ENCODE measurements at regions not wholly inside any gene's neighbourhood (a gene's known extent, or its start where the extent isn't known, plus 50 kb on each side); places are given as distances from the start of the nearest gene placed in this dataset.
"Not testable (repeated sequence)": the region's sequence is repeated elsewhere in the genome, so short reads cannot be mapped to it uniquely, and the experiment has no call there.

DNA sequence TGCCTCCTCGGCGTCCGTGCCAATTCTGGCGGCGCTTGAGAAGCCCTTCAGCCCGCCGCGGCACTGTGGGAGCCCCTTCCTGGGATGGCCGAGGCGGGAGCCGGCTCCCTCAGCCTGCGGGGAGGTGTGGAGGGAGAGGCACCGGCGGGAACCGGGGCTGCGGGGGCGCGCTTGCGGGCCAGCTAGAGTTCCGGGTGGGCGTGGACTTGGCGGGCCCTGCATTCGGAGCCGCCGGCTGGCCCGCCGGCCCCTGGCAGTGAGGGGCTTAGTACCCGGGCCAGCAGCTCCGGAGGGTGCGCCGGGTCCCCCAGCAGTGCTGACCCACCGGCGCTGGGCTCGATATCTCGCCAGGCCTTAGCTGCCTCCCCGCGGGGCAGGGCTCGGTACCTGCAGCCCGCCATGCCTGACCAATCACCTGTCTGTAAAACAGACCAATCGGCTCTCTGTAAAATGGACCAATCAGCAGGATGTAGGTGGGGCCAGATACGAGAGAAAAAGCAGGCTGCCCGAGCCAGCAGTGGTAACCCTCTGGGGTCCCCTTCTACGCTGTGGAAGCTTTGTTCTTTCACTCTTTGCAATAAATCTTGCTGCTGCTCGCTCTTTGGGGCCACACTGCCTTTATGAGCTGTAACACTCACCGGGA, 76.9 kb upstream of the TCF4 start:
- FAIRE-seq; POLR2A ChIA-PET; BruUV-seq (replicated peaks); H3K9ac ChIP-seq (ENCODE audit: insufficient read depth in 1 of 2, low read depth in 2 of 2, low read length in 2 of 2); H3K4me3 ChIP-seq; H3K4me2 ChIP-seq (ENCODE audit: insufficient read depth, low read length); H3K27me3 ChIP-seq (ENCODE audit: control insufficient read depth in 2 of 2, insufficient read depth in 2 of 2, low read length in 2 of 2); CTCF ChIA-PET (ENCODE audit: low intra/inter-chr PET ratio); intact Hi-C loops (cut with micrococcal nuclease); in situ Hi-C loops (cut with MboI); H4K20me1 ChIP-seq (replicated peaks; ENCODE audit: control insufficient read depth, insufficient read depth, low read length); H3K9me1 ChIP-seq (ENCODE audit: control insufficient read depth, insufficient read depth, low read length); H3K4me1 ChIP-seq (replicated peaks in 1 of 2; ENCODE audit: control insufficient read depth in 2 of 2, insufficient read depth in 2 of 2, low read length in 2 of 2); DNase-seq (ENCODE audit: extremely low read depth in 1 of 4, low spot score in 3 of 4); H2AFZ ChIP-seq (ENCODE audit: low read depth, low read length); H3K27ac ChIP-seq (ENCODE audit: extremely low read depth, low read depth, low read length); ATAC-seq; H3K36me3 ChIP-seq (ENCODE audit: control insufficient read depth, insufficient read depth, low read length); H3K9me3 ChIP-seq (replicated peaks; ENCODE audit: control insufficient read depth, insufficient read depth, low read depth, low read length); H3K79me2 ChIP-seq (ENCODE audit: control insufficient read depth, insufficient read depth, low read length): not testable (repeated sequence)
- WGBS (ENCODE audit: insufficient coverage, low coverage, missing lambda C conversion rate), result 92% methylated on average over 11 of the region's 45 CpGs
- TF ChIP-seq, protein P1, sequence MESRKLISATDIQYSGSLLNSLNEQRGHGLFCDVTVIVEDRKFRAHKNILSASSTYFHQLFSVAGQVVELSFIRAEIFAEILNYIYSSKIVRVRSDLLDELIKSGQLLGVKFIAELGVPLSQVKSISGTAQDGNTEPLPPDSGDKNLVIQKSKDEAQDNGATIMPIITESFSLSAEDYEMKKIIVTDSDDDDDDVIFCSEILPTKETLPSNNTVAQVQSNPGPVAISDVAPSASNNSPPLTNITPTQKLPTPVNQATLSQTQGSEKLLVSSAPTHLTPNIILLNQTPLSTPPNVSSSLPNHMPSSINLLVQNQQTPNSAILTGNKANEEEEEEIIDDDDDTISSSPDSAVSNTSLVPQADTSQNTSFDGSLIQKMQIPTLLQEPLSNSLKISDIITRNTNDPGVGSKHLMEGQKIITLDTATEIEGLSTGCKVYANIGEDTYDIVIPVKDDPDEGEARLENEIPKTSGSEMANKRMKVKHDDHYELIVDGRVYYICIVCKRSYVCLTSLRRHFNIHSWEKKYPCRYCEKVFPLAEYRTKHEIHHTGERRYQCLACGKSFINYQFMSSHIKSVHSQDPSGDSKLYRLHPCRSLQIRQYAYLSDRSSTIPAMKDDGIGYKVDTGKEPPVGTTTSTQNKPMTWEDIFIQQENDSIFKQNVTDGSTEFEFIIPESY (CRISPR knock-in tag; IDR thresholded peaks at IDR 0.05), result peak; percentile 54; the same call in 1 of the 2 replicates

DNA sequence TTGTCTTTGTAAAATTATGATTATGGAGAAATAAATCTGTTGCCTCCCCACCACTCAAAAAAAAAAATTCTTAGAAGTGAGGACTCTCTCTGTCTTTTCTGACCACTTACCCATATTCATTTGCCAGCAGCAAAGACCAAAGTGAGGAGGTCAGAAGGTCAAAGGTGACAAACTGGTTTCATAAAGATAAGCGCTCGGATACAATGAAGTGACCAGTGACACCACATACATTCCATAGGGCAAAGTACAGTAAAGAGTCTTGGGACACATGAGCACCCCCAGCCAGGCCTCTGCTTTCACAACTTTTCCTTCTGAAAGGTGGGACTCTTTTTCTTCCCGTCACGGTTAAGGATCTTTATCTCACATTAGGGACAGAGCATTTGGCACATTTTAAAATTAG, 75.9 kb upstream of the TCF4 start:
- H3K79me2 ChIP-seq (ENCODE audit: control insufficient read depth, insufficient read depth, low read length), result no peaks in the 10 kb centered on the region
- no peak overlapping the region for H3K9ac ChIP-seq (ENCODE audit: insufficient read depth in 1 of 2, low read depth in 2 of 2, low read length in 2 of 2)
- H3K9me1 ChIP-seq (ENCODE audit: control insufficient read depth, insufficient read depth, low read length), result no peaks in the 10 kb centered on the region
- ChIA-PET POLR2A (no interaction called here), CTCF (ENCODE audit: low intra/inter-chr PET ratio) (no interaction called here)
- H2AFZ ChIP-seq (ENCODE audit: low read depth, low read length), result peak overlapping the region; percentile 15; the same call in 1 of the 2 replicates
- peak; percentile 28 to 73 (median 36) for DNase-seq (ENCODE audit: extremely low read depth in 1 of 4, low spot score in 3 of 4)
- no peak overlapping the region for H3K27ac ChIP-seq (ENCODE audit: extremely low read depth, low read depth, low read length)
- peaks cover 3 to 7% of the 10 kb centered on the region in 2 experiments; a peak in 3 of 5 replicates for H3K4me1 ChIP-seq (replicated peaks in 1 of 2; ENCODE audit: control insufficient read depth in 2 of 2, insufficient read depth in 2 of 2, low read length in 2 of 2)
- H3K36me3 ChIP-seq (ENCODE audit: control insufficient read depth, insufficient read depth, low read length), result no peaks in the 10 kb centered on the region
- no peaks in the 10 kb centered on the region for H4K20me1 ChIP-seq (replicated peaks; ENCODE audit: control insufficient read depth, insufficient read depth, low read length)
- no peak overlapping the region for H3K4me3 ChIP-seq
- in situ Hi-C loops (cut with MboI), result no loop called here
- peak; percentile 69 for ATAC-seq
- WGBS (ENCODE audit: insufficient coverage, low coverage, missing lambda C conversion rate), result 0% methylated on average over 4 of the region's 4 CpGs
- no peak overlapping the region for H3K4me2 ChIP-seq (ENCODE audit: insufficient read depth, low read length)
- BruUV-seq (replicated peaks), result no TSS peak
- intact Hi-C loops (cut with micrococcal nuclease), result no loop called here
- H3K9me3 ChIP-seq (replicated peaks; ENCODE audit: control insufficient read depth, insufficient read depth, low read depth, low read length), result no peaks in the 10 kb centered on the region
- peak; percentile 83 for FAIRE-seq
- H3K27me3 ChIP-seq (ENCODE audit: control insufficient read depth in 2 of 2, insufficient read depth in 2 of 2, low read length in 2 of 2), result no peaks in the 10 kb centered on the region
- TF ChIP-seq ESRRA (IDR thresholded peaks at IDR 0.05; ENCODE audit: borderline replicate concordance, low read depth) (peak; percentile 26; the same call in 1 of the 2 replicates), ZFP1 (CRISPR knock-in tag; IDR thresholded peaks at IDR 0.05) (no peak), ZNF24 (IDR thresholded peaks at IDR 0.05) (peak; percentile 34; the same call in 1 of the 2 replicates), NR2C2 (CRISPR knock-in tag; IDR thresholded peaks at IDR 0.05) (no peak), NR2C2 (tag; IDR thresholded peaks at IDR 0.05) (peak; percentile 60), CBFA2T3 (IDR thresholded peaks at IDR 0.05) (peak; percentile 51), PCBP2 (IDR thresholded peaks at IDR 0.05; ENCODE audit: low read depth, low read length, poor library complexity, severe bottlenecking) (no peak), SIRT6 (IDR thresholded peaks at IDR 0.05; ENCODE audit: low read depth, low read length) (no peak), ZNF282 (CRISPR knock-in tag; IDR thresholded peaks at IDR 0.05) (no peak), ZNF121 (CRISPR knock-in tag; conservative IDR thresholded peaks at IDR 0.05) (no peak), RFX7 (CRISPR knock-in tag; IDR thresholded peaks at IDR 0.05) (no peak), BRCA1 (IDR thresholded peaks at IDR 0.05) (no peak), BRCA1 (CRISPR knock-in tag; IDR thresholded peaks at IDR 0.05) (no peak)
- TF ChIP-seq, protein P2, sequence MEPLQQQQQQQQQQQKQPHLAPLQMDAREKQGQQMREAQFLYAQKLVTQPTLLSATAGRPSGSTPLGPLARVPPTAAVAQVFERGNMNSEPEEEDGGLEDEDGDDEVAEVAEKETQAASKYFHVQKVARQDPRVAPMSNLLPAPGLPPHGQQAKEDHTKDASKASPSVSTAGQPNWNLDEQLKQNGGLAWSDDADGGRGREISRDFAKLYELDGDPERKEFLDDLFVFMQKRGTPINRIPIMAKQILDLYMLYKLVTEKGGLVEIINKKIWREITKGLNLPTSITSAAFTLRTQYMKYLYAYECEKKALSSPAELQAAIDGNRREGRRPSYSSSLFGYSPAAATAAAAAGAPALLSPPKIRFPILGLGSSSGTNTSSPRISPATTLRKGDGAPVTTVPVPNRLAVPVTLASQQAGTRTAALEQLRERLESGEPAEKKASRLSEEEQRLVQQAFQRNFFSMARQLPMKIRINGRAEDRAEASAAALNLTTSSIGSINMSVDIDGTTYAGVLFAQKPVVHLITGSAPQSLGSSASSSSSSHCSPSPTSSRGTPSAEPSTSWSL (CRISPR knock-in tag; IDR thresholded peaks at IDR 0.05; ENCODE audit: borderline replicate concordance), result no peak
